ENCODE measurements at regions not wholly inside any gene's neighbourhood (a gene's known extent, or its start where the extent isn't known, plus 50 kb on each side); places are given as distances from the start of the nearest gene placed in this dataset.

GRCh38 chr18:75558790-75559189, 131.3 kb upstream of the SMIM21 start:
- DNase-seq, result no peak
- H3K27ac ChIP-seq (ENCODE audit: insufficient read depth in 1 of 2, low read depth in 1 of 2, low read length in 2 of 2, poor library complexity in 1 of 2, severe bottlenecking in 2 of 2), result no peak overlapping the region
- H3K9me3 ChIP-seq (ENCODE audit: control extremely low read depth in 1 of 5, control insufficient read depth in 4 of 5, insufficient read depth in 2 of 5, low read depth in 1 of 5, low read length in 4 of 5), result no peaks in the 10 kb centered on the region
- H3K4me1 ChIP-seq (ENCODE audit: control extremely low read depth in 1 of 4, control insufficient read depth in 4 of 4, insufficient read depth in 4 of 4, low read length in 3 of 4), result no peaks in the 10 kb centered on the region
- no CpG with 5 or more reads among the region's 1 CpG for WGBS (ENCODE audit: insufficient coverage)
- H3K27me3 ChIP-seq (replicated peaks in 2 of 5; ENCODE audit: control insufficient read depth in 4 of 5, insufficient read depth in 5 of 5, low read length in 4 of 5), result peaks cover 0 to 2% (median 0%) of the 10 kb centered on the region in 5 experiments
- POLR2A ChIA-PET, result no interaction called here
- no peaks in the 10 kb centered on the region for H3K36me3 ChIP-seq (ENCODE audit: control insufficient read depth in 4 of 4, insufficient read depth in 4 of 4, low read length in 3 of 4)
- CTCF ChIA-PET, result no interaction called here
- H3K4me3 ChIP-seq (ENCODE audit: control insufficient read depth in 1 of 7, extremely low read depth in 1 of 7, insufficient read depth in 4 of 7, low read depth in 2 of 7, low read length in 6 of 7), result no peak overlapping the region

DNA sequence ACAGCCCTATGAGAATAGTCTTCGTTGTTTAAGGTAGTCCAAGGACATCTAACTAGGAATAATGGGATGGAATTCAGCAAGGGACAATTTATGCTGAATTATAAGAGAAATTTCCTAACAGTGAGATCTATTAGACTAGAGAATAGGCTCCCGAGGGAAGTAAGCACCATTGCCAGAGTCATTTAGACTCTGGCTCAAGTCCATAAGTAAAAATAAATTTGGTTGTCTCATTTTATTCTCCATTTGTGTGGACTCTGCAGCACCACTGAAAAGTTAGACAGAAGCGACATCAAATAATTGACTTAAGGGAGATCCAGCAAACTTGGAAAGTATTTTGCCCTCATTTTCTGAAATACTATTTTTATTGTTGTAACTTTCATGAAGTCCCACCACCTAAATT, 129.3 kb upstream of the SMIM21 start:
- H3K27ac ChIP-seq (ENCODE audit: insufficient read depth in 1 of 2, low read depth in 1 of 2, low read length in 2 of 2, poor library complexity in 1 of 2, severe bottlenecking in 2 of 2), result no peak overlapping the region
- 100% methylated on average over 2 of the region's 3 CpGs for WGBS (ENCODE audit: insufficient coverage)

DNA sequence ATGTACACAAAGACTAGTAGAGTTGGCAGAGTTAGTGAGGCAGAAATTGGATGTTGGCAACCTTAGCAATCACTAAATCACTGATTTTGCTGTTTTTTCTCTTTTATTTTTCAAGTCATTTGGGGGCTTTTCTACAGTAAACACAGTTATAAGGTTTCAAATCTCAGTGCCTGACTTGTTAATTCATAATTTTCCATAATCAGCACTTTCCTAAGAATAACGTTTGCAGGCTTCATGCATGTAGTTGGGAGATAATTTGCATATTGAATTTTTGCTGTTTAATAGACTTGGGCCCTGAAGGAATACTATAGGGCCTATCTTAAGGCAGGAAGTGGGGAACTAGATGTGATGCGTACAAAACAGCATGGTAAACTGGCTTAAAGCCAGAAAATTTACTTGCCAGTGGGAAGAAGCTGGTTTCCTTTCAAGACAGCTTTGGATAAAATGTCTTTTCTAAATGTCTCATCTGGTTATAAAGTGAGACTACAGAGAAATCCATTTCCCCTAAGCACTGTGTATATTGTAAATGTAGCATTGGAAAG, 127.2 kb upstream of the SMIM21 start:
- Histone ChIP-seq H3K27me3 (replicated peaks in 2 of 5; ENCODE audit: control insufficient read depth in 4 of 5, insufficient read depth in 5 of 5, low read length in 4 of 5) (peaks cover 0 to 6% (median 0%) of the 10 kb centered on the region in 5 experiments), H3K4me3 (ENCODE audit: control insufficient read depth in 1 of 7, extremely low read depth in 1 of 7, insufficient read depth in 4 of 7, low read depth in 2 of 7, low read length in 6 of 7) (no peak overlapping the region), H3K36me3 (ENCODE audit: control insufficient read depth in 4 of 4, insufficient read depth in 4 of 4, low read length in 3 of 4) (no peaks in the 10 kb centered on the region), H3K4me1 (ENCODE audit: control extremely low read depth in 1 of 4, control insufficient read depth in 4 of 4, insufficient read depth in 4 of 4, low read length in 3 of 4) (no peaks in the 10 kb centered on the region), H3K27ac (ENCODE audit: insufficient read depth in 1 of 2, low read depth in 1 of 2, low read length in 2 of 2, poor library complexity in 1 of 2, severe bottlenecking in 2 of 2) (no peak overlapping the region), H3K9me3 (ENCODE audit: control extremely low read depth in 1 of 5, control insufficient read depth in 4 of 5, insufficient read depth in 2 of 5, low read depth in 1 of 5, low read length in 4 of 5) (no peaks in the 10 kb centered on the region)
- no peak for DNase-seq
- POLR2A ChIA-PET, result no interaction called here
- 83% methylated on average over 1 of the region's 2 CpGs for WGBS (ENCODE audit: insufficient coverage)
- CTCF ChIA-PET, result interaction anchor here (0.7 kb wide), 1 partner anchor 14 kb away, joined by 3 read pairs; no protein-coding TSS in a partner anchor

More for the DNA sequence above, 129.3 kb upstream of the SMIM21 start:
- Histone ChIP-seq H3K9me3 (ENCODE audit: control extremely low read depth in 1 of 5, control insufficient read depth in 4 of 5, insufficient read depth in 2 of 5, low read depth in 1 of 5, low read length in 4 of 5) (no peaks in the 10 kb centered on the region), H3K36me3 (ENCODE audit: control insufficient read depth in 4 of 4, insufficient read depth in 4 of 4, low read length in 3 of 4) (no peaks in the 10 kb centered on the region), H3K4me3 (ENCODE audit: control insufficient read depth in 1 of 7, extremely low read depth in 1 of 7, insufficient read depth in 4 of 7, low read depth in 2 of 7, low read length in 6 of 7) (no peak overlapping the region), H3K27me3 (replicated peaks in 2 of 5; ENCODE audit: control insufficient read depth in 4 of 5, insufficient read depth in 5 of 5, low read length in 4 of 5) (peaks cover 0 to 6% (median 0%) of the 10 kb centered on the region in 5 experiments), H3K4me1 (ENCODE audit: control extremely low read depth in 1 of 4, control insufficient read depth in 4 of 4, insufficient read depth in 4 of 4, low read length in 3 of 4) (no peaks in the 10 kb centered on the region)
- no peak for DNase-seq
- POLR2A ChIA-PET, result no interaction called here
- CTCF ChIA-PET, result no interaction called here

GRCh38 chr18:75554176-75554575, 126.7 kb upstream of the SMIM21 start:
- ChIA-PET CTCF (interaction anchor here (0.7 kb wide), 1 partner anchor 13 kb away, joined by 3 read pairs; no protein-coding TSS in a partner anchor), POLR2A (no interaction called here)
- H3K27ac ChIP-seq (ENCODE audit: insufficient read depth in 1 of 2, low read depth in 1 of 2, low read length in 2 of 2, poor library complexity in 1 of 2, severe bottlenecking in 2 of 2), result no peak overlapping the region
- peaks cover 0 to 6% (median 0%) of the 10 kb centered on the region in 5 experiments for H3K27me3 ChIP-seq (replicated peaks in 2 of 5; ENCODE audit: control insufficient read depth in 4 of 5, insufficient read depth in 5 of 5, low read length in 4 of 5)
- H3K4me1 ChIP-seq (ENCODE audit: control extremely low read depth in 1 of 4, control insufficient read depth in 4 of 4, insufficient read depth in 4 of 4, low read length in 3 of 4), result no peaks in the 10 kb centered on the region
- no peaks in the 10 kb centered on the region for H3K36me3 ChIP-seq (ENCODE audit: control insufficient read depth in 4 of 4, insufficient read depth in 4 of 4, low read length in 3 of 4)
- no peaks in the 10 kb centered on the region for H3K9me3 ChIP-seq (ENCODE audit: control extremely low read depth in 1 of 5, control insufficient read depth in 4 of 5, insufficient read depth in 2 of 5, low read depth in 1 of 5, low read length in 4 of 5)
- DNase-seq, result no peak
- no peak overlapping the region for H3K4me3 ChIP-seq (ENCODE audit: control insufficient read depth in 1 of 7, extremely low read depth in 1 of 7, insufficient read depth in 4 of 7, low read depth in 2 of 7, low read length in 6 of 7)
- 90% methylated on average over 7 of the region's 7 CpGs for WGBS (ENCODE audit: insufficient coverage)

DNA sequence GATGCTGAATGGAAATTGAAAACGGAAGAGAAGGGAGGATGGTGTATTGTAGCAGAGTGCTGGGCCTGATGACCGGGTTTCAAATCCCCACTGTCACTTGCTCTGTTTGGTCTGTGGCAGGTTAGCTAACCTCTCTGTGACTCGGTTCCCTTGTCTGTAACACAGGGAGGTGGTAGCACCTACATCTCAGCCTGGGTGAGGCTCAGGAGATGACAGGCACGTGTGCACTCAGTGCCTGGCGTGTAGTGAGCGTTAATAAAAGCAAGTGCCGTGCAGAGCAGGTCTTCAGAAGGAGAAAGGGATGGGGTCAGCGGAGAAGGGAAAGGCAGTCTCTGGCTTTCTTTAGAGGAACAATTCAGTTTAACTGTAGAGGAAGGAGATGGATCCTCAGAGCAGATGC, 125.5 kb upstream of the SMIM21 start:
- H3K4me3 ChIP-seq (ENCODE audit: control insufficient read depth in 1 of 7, extremely low read depth in 1 of 7, insufficient read depth in 4 of 7, low read depth in 2 of 7, low read length in 6 of 7), result no peak overlapping the region
- 92% methylated on average over 6 of the region's 8 CpGs for WGBS (ENCODE audit: insufficient coverage)
- H3K9me3 ChIP-seq (ENCODE audit: control extremely low read depth in 1 of 5, control insufficient read depth in 4 of 5, insufficient read depth in 2 of 5, low read depth in 1 of 5, low read length in 4 of 5), result no peaks in the 10 kb centered on the region
- H3K27me3 ChIP-seq (replicated peaks in 2 of 5; ENCODE audit: control insufficient read depth in 4 of 5, insufficient read depth in 5 of 5, low read length in 4 of 5), result peaks cover 0 to 6% (median 0%) of the 10 kb centered on the region in 5 experiments
- ChIA-PET CTCF (no interaction called here), POLR2A (no interaction called here)
- no peaks in the 10 kb centered on the region for H3K36me3 ChIP-seq (ENCODE audit: control insufficient read depth in 4 of 4, insufficient read depth in 4 of 4, low read length in 3 of 4)
- DNase-seq, result no peak
- H3K4me1 ChIP-seq (ENCODE audit: control extremely low read depth in 1 of 4, control insufficient read depth in 4 of 4, insufficient read depth in 4 of 4, low read length in 3 of 4), result no peaks in the 10 kb centered on the region
- H3K27ac ChIP-seq (ENCODE audit: insufficient read depth in 1 of 2, low read depth in 1 of 2, low read length in 2 of 2, poor library complexity in 1 of 2, severe bottlenecking in 2 of 2), result no peak overlapping the region

DNA sequence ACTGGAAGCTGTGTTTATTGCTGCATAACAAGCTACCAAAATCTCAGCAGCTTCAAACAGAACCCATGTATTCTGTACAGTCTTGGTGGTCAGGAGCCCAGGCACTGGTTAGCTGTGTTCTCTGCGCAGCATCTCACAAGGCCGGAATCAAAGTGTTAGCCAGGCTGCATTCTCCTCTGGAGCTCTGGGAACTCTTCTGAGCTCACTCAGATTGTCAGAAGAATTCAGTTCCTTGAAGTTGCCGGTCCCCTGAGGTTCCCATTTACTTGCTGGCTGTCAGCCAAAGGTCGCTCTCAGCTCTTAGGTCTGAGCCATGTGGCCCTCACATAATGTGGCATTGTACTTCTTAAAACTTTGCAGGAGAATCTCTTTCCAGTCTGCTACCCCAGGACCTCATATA, 123.6 kb upstream of the SMIM21 start:
- no peak overlapping the region for H3K27ac ChIP-seq (ENCODE audit: insufficient read depth in 1 of 2, low read depth in 1 of 2, low read length in 2 of 2, poor library complexity in 1 of 2, severe bottlenecking in 2 of 2)
- peak in 2 of 3 donors; percentile 1 to 3 for DNase-seq
- no peaks in the 10 kb centered on the region for H3K36me3 ChIP-seq (ENCODE audit: control insufficient read depth in 4 of 4, insufficient read depth in 4 of 4, low read length in 3 of 4)
- CTCF ChIA-PET, result no interaction called here
- no peaks in the 10 kb centered on the region for H3K9me3 ChIP-seq (ENCODE audit: control extremely low read depth in 1 of 5, control insufficient read depth in 4 of 5, insufficient read depth in 2 of 5, low read depth in 1 of 5, low read length in 4 of 5)
- 45% methylated on average over 4 of the region's 4 CpGs for WGBS (ENCODE audit: insufficient coverage)
- POLR2A ChIA-PET, result no interaction called here
- H3K4me1 ChIP-seq (ENCODE audit: control extremely low read depth in 1 of 4, control insufficient read depth in 4 of 4, insufficient read depth in 4 of 4, low read length in 3 of 4), result no peaks in the 10 kb centered on the region
- H3K4me3 ChIP-seq (ENCODE audit: control insufficient read depth in 1 of 7, extremely low read depth in 1 of 7, insufficient read depth in 4 of 7, low read depth in 2 of 7, low read length in 6 of 7), result no peak overlapping the region
- peaks cover 0 to 6% (median 2%) of the 10 kb centered on the region in 5 experiments for H3K27me3 ChIP-seq (replicated peaks in 2 of 5; ENCODE audit: control insufficient read depth in 4 of 5, insufficient read depth in 5 of 5, low read length in 4 of 5)

GRCh38 chr18:75548353-75548905, 120.9 kb upstream of the SMIM21 start:
- H3K27ac ChIP-seq (ENCODE audit: insufficient read depth in 1 of 2, low read depth in 1 of 2, low read length in 2 of 2, poor library complexity in 1 of 2, severe bottlenecking in 2 of 2), result no peak overlapping the region
- peaks cover 0 to 6% (median 0%) of the 10 kb centered on the region in 5 experiments for H3K27me3 ChIP-seq (replicated peaks in 2 of 5; ENCODE audit: control insufficient read depth in 4 of 5, insufficient read depth in 5 of 5, low read length in 4 of 5)
- H3K9me3 ChIP-seq (ENCODE audit: control extremely low read depth in 1 of 5, control insufficient read depth in 4 of 5, insufficient read depth in 2 of 5, low read depth in 1 of 5, low read length in 4 of 5), result no peaks in the 10 kb centered on the region
- CTCF ChIA-PET, result no interaction called here
- POLR2A ChIA-PET, result no interaction called here
- peak in 2 of 3 donors; percentile 11 to 19 for DNase-seq
- WGBS (ENCODE audit: insufficient coverage), result 87% methylated on average over 8 of the region's 10 CpGs
- H3K4me1 ChIP-seq (ENCODE audit: control extremely low read depth in 1 of 4, control insufficient read depth in 4 of 4, insufficient read depth in 4 of 4, low read length in 3 of 4), result no peaks in the 10 kb centered on the region
- H3K36me3 ChIP-seq (ENCODE audit: control insufficient read depth in 4 of 4, insufficient read depth in 4 of 4, low read length in 3 of 4), result no peaks in the 10 kb centered on the region
- no peak overlapping the region for H3K4me3 ChIP-seq (ENCODE audit: control insufficient read depth in 1 of 7, extremely low read depth in 1 of 7, insufficient read depth in 4 of 7, low read depth in 2 of 7, low read length in 6 of 7)

Data from common myeloid progenitor, CD34-positive (primary cell).